Endothelial cell (in vitro differentiated cells): ENCODE measurements at regions not wholly inside any gene's neighbourhood (a gene's known extent, or its start where the extent isn't known, plus 50 kb on each side); places are given as distances from the start of the nearest gene placed in this dataset.
"Not testable (repeated sequence)": the region's sequence is repeated elsewhere in the genome, so short reads cannot be mapped to it uniquely, and the experiment has no call there.

ENCODE experiments used
- DNase-seq: peaks from one replicate; pipeline ENCODE4 v3.0.0; 2021; ENCODE audit warnings: low spot score
- H3K27ac Mint-ChIP-seq: one replicate; pipeline ENCODE4 v1.8.0; 2021; ENCODE audit warnings: mixed read lengths, inconsistent platforms; ENCODE audit not compliant: unreplicated experiment
- H3K27me3 Mint-ChIP-seq: one replicate; pipeline ENCODE4 v1.8.0; 2021; ENCODE audit warnings: mild to moderate bottlenecking, moderate library complexity, mixed read lengths, inconsistent platforms; ENCODE audit not compliant: unreplicated experiment
- H3K36me3 Mint-ChIP-seq: one replicate; pipeline ENCODE4 v1.8.0; 2021; ENCODE audit warnings: mild to moderate bottlenecking, low read depth, mixed read lengths, inconsistent platforms; ENCODE audit not compliant: unreplicated experiment
- H3K4me1 Mint-ChIP-seq: one replicate; pipeline ENCODE4 v1.8.0; 2021; ENCODE audit warnings: mild to moderate bottlenecking, mixed read lengths, inconsistent platforms; ENCODE audit not compliant: unreplicated experiment
- H3K4me3 Mint-ChIP-seq: one replicate; pipeline ENCODE4 v1.8.0; 2021; ENCODE audit warnings: mild to moderate bottlenecking, mixed read lengths, inconsistent platforms; ENCODE audit not compliant: unreplicated experiment
- H3K9me3 Mint-ChIP-seq: one replicate; pipeline ENCODE4 v1.8.0; 2021; ENCODE audit warnings: mixed read lengths, inconsistent platforms; ENCODE audit not compliant: unreplicated experiment
- TF ChIP-seq, protein P1 (sequence below): fragments of 200-600 bp; sonication (generic); IDR thresholded peaks from one replicate; pipeline ENCODE4 v1.5.0; 2021; ENCODE audit warnings: antibody characterized with exemption; ENCODE audit not compliant: unreplicated experiment

- no peak for DNase-seq
- H3K27ac Mint-ChIP-seq: no peak overlapping the region
- TF ChIP-seq, protein P1, sequence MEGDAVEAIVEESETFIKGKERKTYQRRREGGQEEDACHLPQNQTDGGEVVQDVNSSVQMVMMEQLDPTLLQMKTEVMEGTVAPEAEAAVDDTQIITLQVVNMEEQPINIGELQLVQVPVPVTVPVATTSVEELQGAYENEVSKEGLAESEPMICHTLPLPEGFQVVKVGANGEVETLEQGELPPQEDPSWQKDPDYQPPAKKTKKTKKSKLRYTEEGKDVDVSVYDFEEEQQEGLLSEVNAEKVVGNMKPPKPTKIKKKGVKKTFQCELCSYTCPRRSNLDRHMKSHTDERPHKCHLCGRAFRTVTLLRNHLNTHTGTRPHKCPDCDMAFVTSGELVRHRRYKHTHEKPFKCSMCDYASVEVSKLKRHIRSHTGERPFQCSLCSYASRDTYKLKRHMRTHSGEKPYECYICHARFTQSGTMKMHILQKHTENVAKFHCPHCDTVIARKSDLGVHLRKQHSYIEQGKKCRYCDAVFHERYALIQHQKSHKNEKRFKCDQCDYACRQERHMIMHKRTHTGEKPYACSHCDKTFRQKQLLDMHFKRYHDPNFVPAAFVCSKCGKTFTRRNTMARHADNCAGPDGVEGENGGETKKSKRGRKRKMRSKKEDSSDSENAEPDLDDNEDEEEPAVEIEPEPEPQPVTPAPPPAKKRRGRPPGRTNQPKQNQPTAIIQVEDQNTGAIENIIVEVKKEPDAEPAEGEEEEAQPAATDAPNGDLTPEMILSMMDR: no peak
- H3K9me3 Mint-ChIP-seq: no peaks in the 10 kb centered on the region
- no peaks in the 10 kb centered on the region for H3K36me3 Mint-ChIP-seq
- H3K27me3 Mint-ChIP-seq: no peaks in the 10 kb centered on the region
- no peak overlapping the region for H3K4me3 Mint-ChIP-seq
- no peaks in the 10 kb centered on the region for H3K4me1 Mint-ChIP-seq
Measured at GRCh38 chr20:12130781-12131180, 213.1 kb downstream of the BTBD3 start.

- Mint-ChIP-seq H3K27me3 (no peaks in the 10 kb centered on the region), H3K4me1 (no peaks in the 10 kb centered on the region), H3K27ac (no peak overlapping the region), H3K4me3 (no peak overlapping the region), H3K9me3 (no peaks in the 10 kb centered on the region), H3K36me3 (no peaks in the 10 kb centered on the region)
- no peak for DNase-seq
- TF ChIP-seq, protein P1: no peak
Measured at GRCh38 chr20:12133553-12133952, 215.9 kb downstream of the BTBD3 start.

- H3K4me3 Mint-ChIP-seq, H3K27ac Mint-ChIP-seq, H3K9me3 Mint-ChIP-seq, H3K27me3 Mint-ChIP-seq, H3K36me3 Mint-ChIP-seq, DNase-seq, H3K4me1 Mint-ChIP-seq: not testable (repeated sequence)
Measured at GRCh38 chr20:12145951-12146350, 228.3 kb downstream of the BTBD3 start.

GRCh38 chr20:12152996-12153395 lies 235.3 kb downstream of the BTBD3 start:
- H3K27me3 Mint-ChIP-seq: no peaks in the 10 kb centered on the region
- H3K9me3 Mint-ChIP-seq: no peaks in the 10 kb centered on the region
- H3K4me3 Mint-ChIP-seq: no peak overlapping the region
- no peaks in the 10 kb centered on the region for H3K36me3 Mint-ChIP-seq
- TF ChIP-seq, protein P1: no peak
- no peak for DNase-seq
- H3K27ac Mint-ChIP-seq: no peak overlapping the region
- no peaks in the 10 kb centered on the region for H3K4me1 Mint-ChIP-seq

- Mint-ChIP-seq H3K4me3 (no peak overlapping the region), H3K27ac (no peak overlapping the region), H3K27me3 (no peaks in the 10 kb centered on the region), H3K36me3 (no peaks in the 10 kb centered on the region), H3K9me3 (no peaks in the 10 kb centered on the region), H3K4me1 (no peaks in the 10 kb centered on the region)
- TF ChIP-seq, protein P1: no peak
- no peak for DNase-seq
Measured at GRCh38 chr20:12153628-12154027, 235.9 kb downstream of the BTBD3 start.

GRCh38 chr20:12156252-12156651 lies 238.6 kb downstream of the BTBD3 start:
- H3K4me1 Mint-ChIP-seq: no peaks in the 10 kb centered on the region
- no peaks in the 10 kb centered on the region for H3K9me3 Mint-ChIP-seq
- DNase-seq: no peak
- no peaks in the 10 kb centered on the region for H3K36me3 Mint-ChIP-seq
- peaks cover 2% of the 10 kb centered on the region for H3K27me3 Mint-ChIP-seq
- no peak overlapping the region for H3K27ac Mint-ChIP-seq
- H3K4me3 Mint-ChIP-seq: no peak overlapping the region
- TF ChIP-seq, protein P1: no peak
